GM18907 (cell line): ENCODE measurements at regions not wholly inside any gene's neighbourhood (a gene's known extent, or its start where the extent isn't known, plus 50 kb on each side); places are given as distances from the start of the nearest gene placed in this dataset.

ENCODE experiments used
- ATAC-seq: cut with Tn5 transposase; IDR thresholded peaks from one replicate; pipeline ENCODE4 v1.9.1; 2021; ENCODE audit warnings: mild to moderate bottlenecking, moderate library complexity; ENCODE audit not compliant: unreplicated experiment

GRCh38 chr2:17309181-17309580 lies 209.1 kb downstream of the RAD51AP2 start:
- no peak for ATAC-seq

- no peak for ATAC-seq
Measured at GRCh38 chr2:17306706-17307105, 211.5 kb downstream of the RAD51AP2 start.

GRCh38 chr2:17306219-17306618 lies 212.0 kb downstream of the RAD51AP2 start:
- ATAC-seq, result no peak

GRCh38 chr2:17303521-17303920 lies 214.7 kb downstream of the RAD51AP2 start:
- no peak for ATAC-seq

GRCh38 chr2:17303054-17303453 lies 215.2 kb downstream of the RAD51AP2 start:
- no peak for ATAC-seq

- ATAC-seq, result no peak
Measured at GRCh38 chr2:17302281-17302680, 216.0 kb downstream of the RAD51AP2 start.

GRCh38 chr2:17301437-17301836 lies 216.8 kb downstream of the RAD51AP2 start:
- no peak for ATAC-seq

- no peak for ATAC-seq
Measured at GRCh38 chr2:17299891-17300540, 218.2 kb downstream of the RAD51AP2 start.

GRCh38 chr2:17298453-17298852 lies 219.8 kb downstream of the RAD51AP2 start:
- no peak for ATAC-seq

GRCh38 chr2:17296686-17297085 lies 221.6 kb downstream of the RAD51AP2 start:
- ATAC-seq, result no peak

- ATAC-seq, result no peak
Measured at GRCh38 chr2:17289669-17290068, 228.6 kb downstream of the RAD51AP2 start.

GRCh38 chr2:17287183-17287582 lies 231.1 kb downstream of the RAD51AP2 start:
- no peak for ATAC-seq

GRCh38 chr2:17282826-17283225 lies 235.4 kb downstream of the RAD51AP2 start:
- ATAC-seq, result no peak

GRCh38 chr2:17282245-17282644 lies 236.0 kb downstream of the RAD51AP2 start:
- ATAC-seq, result no peak

GRCh38 chr2:17276220-17276619 lies 242.0 kb downstream of the RAD51AP2 start:
- no peak for ATAC-seq

- no peak for ATAC-seq
Measured at GRCh38 chr2:17272652-17273525, 245.4 kb downstream of the RAD51AP2 start.

- ATAC-seq, result no peak
Measured at GRCh38 chr2:17272170-17272569, 246.1 kb downstream of the RAD51AP2 start.

GRCh38 chr2:17271416-17271815 lies 246.8 kb downstream of the RAD51AP2 start:
- no peak for ATAC-seq

GRCh38 chr2:17270894-17271293 lies 247.3 kb downstream of the RAD51AP2 start:
- ATAC-seq, result peak; percentile 96

GRCh38 chr2:17263570-17263968 lies 254.7 kb downstream of the RAD51AP2 start:
- ATAC-seq, result no peak

GRCh38 chr2:17262854-17263569 lies 255.2 kb downstream of the RAD51AP2 start:
- no peak for ATAC-seq

- no peak for ATAC-seq
Measured at GRCh38 chr2:17259613-17260012, 258.6 kb downstream of the RAD51AP2 start.
